ENCODE measurements at regions not wholly inside any gene's neighbourhood (a gene's known extent, or its start where the extent isn't known, plus 50 kb on each side); places are given as distances from the start of the nearest gene placed in this dataset.

DNA sequence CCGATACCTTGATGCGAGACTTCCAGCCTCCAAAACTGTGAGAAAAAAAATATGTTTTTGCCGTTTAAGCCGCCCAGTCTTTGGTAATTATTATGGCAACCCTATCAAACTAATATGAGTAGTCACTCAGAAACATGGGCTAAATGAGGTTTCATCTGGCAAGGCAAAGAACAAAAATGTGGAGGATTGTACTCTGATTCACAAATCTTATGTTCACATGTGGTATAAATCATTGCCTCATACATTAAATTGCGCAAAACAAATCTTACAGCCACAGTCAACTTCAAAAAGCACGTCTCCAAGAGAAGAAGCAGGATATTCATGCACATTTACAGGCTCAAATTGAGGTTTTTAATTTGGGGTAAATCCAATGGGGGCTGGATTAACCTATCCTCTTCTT, 1435.4 kb upstream of the LRRTM1 start:
- no peak for DNase-seq

DNA sequence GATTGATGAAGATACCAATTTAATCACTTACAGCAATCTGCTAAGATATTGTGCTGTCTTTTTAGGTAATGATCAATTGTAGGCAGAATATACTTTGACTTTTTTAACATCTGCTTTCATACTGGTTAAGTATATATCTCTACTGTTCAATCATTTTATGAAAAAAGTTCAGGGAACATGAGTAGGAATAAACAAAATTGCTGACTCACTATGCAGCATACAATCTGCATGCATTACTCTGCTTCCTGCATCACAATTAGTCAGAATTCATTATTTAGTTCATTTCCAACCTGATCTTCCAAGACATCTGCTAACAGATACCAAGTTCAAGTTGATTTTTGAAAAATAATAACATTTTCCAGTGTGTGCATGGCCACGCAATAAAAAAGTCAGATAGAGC, 1430.4 kb upstream of the LRRTM1 start:
- DNase-seq: no peak

DNA sequence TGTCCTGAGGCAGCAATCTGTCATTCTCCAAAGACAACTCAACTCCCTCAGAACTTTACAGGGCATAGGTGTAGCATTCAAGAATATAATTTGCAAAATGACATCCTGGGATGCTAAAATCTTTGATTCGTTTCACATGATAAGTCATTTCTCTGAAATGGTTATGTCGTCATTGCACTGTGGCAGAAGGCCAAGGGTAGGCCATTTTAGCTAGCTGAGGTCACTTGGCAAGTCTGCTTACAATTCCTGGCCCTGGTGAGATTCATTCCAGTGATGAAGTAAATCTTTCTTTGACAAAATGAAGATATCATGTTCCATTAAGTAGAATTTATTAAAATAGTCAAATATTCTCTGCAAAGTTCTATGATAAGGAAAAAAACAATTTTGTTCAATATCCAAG, 1410.3 kb upstream of the LRRTM1 start:
- no peak for DNase-seq

DNA sequence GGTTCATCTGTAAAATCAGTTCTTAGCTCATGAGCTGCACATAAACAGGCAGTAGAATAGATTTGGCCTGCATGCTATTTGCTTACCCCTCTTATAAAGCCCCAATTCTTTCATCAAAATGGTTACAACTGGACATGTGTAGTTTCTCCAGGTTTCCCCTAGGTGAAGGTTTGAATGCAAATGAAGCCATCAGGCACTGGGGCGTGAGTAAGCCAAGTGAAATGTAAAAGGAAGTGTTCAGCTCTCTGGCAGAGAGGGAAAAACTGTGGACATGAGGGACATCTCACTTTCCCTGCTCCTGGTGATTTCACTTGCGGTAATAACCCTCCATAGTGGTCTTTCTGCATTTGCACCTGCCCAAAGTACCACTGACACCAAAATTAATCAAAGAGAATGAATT, 1402.3 kb upstream of the LRRTM1 start:
- no peak for DNase-seq

DNA sequence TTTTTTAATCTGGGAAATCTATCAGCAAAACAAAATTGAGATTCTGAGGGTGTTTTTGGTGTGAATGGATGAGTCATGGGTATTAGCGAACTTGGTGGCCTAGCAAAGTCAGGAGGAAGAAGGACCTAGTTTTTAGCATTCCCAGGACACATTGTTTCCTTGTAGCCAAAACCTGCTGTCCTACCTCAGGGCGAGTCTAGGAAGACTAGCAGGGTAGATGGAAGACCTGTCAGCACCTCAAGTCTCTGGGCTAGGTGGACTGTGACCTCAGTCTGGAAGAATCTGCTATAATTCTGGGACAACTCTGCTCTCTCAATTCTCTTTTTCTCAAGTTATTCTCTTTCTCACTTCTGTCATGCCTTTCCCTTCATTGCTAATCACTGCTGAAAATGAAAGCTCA, 1399.3 kb upstream of the LRRTM1 start:
- no peak for DNase-seq

DNA sequence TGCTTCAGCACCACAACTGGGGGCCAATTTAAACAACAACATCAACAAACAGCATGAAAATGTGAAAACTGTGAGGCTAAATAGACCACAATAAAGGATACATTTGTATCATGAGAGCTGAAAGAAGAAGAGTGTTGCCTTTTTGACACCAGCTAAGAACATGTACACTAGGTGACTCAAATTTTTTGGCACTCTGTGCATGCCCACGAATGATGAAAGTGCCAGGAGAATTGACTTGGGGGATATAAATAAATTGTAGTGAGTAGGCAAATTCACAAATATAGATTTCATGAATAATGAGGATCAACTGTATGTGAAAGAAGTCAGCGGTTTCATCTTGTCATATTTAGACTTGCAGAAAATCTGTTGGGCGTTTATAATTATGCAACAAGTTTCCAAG, 1388.0 kb upstream of the LRRTM1 start:
- no peak for DNase-seq

DNA sequence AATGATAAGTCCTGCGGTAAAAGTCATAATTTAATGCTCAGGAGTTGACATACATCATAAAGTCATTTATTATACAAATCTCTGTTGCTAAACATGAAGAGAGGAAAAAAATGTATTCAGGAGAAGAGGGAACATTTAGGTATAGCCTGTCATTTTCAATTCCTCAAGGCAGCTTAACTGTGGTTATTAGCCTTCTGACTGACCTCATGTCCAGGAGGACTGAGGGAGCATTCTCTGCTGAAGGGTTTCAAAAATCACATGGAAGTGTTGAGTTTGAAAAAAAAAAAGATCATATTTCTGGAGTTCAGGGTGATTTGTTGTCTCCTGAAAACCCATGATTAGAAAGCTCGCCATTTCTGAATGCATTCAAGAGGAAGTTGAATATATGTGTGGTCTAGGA, 1371.1 kb upstream of the LRRTM1 start:
- DNase-seq: no peak

DNA sequence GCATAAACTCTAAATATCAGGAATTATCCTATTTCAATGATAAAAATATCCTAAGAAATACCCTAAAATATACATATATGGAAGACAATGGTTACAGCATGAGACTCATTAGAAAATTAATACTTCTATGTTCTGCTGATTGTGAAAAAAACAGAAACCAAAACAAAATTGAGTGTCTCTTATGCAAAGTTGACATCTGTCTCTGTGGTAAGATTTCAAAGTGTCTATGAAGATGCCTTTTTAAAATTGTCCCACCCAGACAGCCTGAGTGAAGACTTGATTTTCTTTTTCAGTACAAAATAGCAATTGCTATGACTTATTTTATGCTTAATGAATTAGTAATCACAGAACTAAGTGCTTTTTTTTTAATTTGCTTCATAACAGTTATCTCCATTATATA, 1368.4 kb upstream of the LRRTM1 start:
- DNase-seq: peak in 1 of 2 experiments; percentile 34

DNA sequence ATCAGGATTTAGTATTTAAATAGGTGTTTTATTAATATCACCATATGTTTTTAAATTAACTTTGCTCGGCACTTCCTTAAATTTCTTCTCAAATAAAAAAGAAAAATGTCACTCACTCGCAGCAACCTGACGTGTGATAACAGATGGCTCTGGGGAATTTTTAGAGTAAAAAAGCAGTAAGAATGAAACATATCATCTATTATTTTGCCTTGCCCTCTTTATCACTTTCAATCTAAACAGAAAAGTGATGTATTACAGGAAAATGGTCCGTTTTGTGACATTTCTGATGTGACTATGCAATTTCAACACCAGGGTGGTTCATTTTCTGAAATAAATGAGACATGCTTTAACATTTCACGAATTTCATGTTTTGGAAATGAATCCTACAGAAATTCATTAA, 1368.0 kb upstream of the LRRTM1 start:
- peak in 1 of 2 experiments; percentile 54 for DNase-seq

DNA sequence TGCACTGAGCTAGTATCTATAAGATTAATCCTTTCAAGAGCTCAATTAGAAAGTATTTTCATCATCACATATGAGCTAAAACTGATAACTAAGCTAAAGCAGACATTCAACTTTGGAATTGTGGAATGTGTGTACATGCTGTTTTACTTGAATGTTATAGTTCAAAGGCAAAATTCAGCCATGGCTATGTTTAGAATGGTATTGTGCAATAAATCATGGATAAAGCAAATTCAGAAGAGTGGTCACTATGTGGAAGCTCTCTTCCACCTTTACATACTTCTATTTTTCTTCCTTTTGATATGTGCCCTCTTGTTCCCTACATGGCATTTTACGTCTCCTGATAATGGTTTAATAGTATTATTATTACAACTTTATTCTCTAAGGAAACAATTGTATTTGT, 1366.3 kb upstream of the LRRTM1 start:
- DNase-seq: no peak

DNA sequence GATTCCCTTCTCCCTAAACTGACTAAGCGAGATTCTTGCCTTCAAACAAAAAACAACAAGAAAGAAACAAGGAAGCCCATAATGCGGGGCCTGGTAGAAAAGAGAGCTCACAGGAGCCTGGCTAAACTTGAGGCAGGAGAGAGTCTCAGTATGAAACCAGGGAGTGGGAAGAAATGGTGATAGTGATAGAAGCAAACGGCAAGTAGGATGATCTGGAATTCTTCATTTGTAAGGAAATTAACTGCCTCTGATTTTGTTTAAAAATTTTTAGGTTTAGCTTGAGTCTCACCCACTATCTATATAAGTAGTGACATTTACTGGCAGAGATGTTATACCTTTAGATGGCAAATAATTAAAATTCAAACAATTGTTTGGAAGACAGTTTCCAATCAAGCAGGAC, 1356.5 kb upstream of the LRRTM1 start:
- DNase-seq: no peak

DNA sequence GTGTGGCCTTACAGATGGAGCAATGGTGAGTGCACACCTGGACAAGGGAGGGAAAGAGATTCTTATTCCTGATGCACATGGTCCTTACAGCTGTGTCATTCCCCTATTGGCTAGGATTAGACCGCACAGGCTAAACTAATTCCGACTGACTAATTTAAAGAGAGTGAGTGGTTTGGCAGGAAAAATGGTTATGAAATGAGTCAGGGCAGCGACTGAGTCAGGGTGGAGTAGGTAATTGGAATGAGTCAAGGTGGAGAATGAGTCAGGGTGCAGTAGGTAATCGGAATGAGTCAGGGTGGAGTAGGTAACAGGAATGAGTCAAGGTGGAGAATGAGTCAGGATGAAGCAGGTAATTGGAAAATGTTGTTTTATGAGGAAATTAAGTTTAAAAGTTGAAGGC, 1353.7 kb upstream of the LRRTM1 start:
- no peak for DNase-seq

DNA sequence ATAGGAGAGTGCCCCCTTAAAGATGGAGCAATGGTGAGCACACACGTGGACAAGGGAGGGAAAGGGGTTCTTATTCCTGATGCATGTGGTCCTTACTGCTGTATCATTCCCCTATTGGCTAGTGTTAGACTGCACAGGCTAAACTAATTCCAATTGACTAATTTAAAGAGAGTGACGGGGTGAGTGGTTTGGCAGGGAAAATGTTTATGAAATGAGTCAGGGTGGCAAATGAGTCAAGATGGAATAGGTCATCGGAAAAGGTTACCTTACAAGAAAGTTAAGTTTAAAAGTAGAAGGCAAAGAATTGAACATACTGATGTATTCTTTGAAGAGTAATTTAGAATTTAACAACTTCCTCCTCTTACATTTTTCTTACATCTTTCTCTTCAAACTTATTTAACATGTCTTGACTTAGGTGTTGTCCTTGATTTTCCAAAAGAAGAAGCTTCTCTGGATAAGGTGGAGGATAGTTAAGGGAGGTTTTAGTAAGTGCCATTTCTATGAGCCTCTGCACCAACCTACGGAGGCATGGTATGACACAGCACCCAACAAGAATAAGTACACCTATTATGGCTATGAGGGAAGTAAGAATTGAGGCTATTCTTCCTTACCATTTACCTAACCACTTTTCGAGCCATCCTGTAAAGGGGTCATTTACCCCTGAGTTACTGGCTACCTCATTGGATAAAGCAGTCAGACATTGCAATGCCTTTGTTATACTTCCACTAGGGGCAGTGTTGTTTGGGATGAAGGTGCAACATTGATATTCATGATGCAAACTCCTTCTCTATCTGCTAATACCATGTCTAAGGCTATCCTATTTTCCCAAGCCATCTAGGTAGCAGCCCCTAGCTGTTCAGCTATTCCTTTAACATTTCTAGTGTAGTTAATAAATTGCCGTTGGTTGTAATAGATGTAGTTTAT, 1345.8 kb upstream of the LRRTM1 start:
- no peak for DNase-seq

DNA sequence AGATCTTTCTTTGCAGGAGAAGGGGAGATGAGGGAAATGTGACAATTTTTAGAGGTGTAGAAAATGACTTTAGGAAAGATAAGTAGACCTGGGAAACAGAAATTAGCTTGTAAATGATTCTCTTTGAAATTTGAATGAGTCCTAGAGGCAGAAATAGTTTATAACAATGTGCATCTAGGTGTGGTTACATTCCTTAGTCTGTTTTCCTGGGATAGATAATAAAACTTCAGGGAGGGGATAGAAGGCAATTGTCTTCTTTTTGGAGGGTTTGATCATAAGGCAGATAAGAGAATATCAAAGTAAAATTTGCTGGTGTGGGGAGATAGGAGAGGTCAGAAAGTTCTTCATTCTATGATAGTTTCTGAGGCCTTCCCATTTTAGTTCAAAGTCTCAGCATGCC, 1344.3 kb upstream of the LRRTM1 start:
- DNase-seq: no peak

DNA sequence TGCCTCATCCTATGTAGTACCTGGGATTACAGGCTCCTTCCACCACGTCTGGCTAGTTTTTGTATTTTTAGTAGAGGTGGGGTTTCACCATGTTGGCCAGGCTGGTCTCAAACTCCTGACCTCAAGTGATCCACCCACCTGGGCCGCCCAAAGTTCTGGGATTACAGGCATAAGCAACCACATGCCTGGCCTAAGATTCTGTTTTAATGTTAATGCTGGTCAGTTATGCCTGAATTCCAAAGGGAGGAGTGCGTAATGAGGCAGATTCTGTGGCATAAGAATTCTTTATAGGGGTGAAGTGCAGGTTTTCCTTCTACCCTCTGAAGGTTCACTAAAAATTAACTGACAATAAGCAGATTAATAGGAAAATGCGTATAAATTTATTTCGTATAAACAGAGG, 1343.8 kb upstream of the LRRTM1 start:
- DNase-seq: no peak

DNA sequence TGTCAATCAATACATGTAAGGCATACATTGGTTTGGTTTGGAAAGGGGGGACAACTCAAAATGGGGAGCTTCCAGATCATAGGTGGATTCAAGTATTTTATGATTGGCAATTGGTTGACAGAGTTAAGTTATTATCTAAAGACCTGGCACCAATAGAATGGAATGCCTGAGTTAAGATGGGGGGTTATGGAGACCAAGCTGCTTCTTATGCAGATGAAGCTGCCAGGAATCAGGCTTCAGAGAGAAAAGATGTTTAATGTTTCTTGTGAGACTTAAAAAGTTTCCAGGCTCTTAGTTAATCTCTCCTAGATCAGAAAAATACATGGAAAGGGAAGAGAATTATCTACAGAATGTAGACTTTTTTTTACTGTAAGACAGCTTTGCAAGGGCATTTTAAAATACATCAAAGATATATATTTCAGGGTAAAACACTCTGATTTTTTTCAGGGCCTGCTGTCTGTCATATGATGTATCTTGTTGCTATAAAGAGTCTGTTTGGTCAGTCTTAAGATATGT, 1343.2 kb upstream of the LRRTM1 start:
- no peak for DNase-seq

DNA sequence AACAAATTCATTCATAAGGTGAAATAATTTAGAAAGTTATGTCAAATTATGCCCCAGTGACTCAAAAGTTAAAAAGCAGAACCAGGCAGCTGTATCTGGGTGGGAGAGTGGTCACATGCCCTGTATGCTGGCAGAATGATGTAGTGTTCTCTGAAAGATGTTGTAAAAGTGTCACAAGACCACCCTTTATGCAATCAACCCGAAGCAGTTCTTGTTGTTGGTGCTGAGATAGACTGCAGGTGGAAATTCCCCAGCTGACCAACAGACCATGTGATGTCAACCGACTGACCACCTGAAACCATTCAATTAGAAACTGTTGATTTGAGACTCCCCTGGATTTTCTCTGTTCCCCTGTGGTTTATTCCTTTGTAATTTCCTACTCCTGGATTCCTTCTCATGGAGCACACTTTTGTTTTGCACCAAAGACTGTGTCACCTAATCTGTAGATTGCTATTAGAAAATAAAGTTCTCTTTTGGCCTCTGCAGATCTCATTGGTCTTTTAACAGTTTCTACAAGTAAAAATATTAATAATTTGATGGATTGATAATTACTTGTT, 1341.3 kb upstream of the LRRTM1 start:
- no peak for DNase-seq

DNA sequence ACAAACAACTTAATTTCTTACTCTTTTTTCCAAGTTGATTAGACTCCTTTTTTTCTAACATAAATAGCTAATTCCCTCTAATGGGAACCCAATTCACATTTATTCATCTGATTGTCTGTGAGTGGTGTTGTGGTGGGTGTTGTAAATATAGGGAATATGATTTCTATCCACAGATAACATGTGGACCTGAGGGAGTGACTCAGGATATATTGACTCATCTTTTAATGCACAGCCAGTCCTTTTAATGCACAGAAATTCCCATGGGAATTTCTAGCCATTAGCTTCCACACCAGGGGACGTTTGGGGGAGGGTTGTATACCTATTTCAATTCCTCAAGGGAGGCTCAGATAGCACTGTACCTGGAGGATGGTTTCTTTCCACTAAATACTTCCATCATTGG, 1339.6 kb upstream of the LRRTM1 start:
- no peak for DNase-seq

DNA sequence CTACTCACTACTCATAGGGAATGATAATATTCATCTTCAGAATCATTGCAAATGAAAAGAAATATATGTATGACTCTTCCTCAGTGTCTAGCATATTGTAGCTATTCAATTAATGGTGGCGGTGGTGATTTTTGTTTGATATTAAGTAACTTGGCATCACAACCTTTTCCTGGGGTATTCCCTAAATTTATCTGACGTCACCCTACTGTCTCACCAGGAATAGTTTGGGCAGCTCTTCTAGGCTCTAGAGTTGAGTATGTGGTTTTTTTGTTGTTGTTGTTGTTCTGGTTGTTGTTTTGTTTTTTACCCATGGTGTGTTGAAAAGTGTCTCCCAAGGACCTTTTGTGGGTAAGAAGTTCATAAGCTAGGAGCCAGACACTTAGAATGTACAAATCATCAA, 1320.3 kb upstream of the LRRTM1 start:
- no peak for DNase-seq

DNA sequence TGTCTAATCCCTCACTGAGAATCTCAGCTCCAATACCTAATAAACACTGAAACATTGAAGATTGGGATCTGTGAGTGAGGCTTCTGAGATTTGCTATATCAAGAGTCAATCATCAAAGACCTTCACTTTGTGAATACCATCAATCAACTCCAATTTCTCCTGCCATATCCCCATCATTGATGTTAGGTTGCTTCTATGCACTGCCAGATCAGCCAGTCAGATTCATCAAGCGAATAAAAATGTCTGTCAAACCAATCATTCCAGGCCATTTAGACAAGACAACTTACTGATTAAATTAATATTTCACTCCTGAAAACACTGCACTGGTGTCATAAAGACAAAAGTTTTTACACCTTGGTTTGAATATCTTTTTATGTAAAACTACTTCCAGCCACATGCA, 1295.5 kb upstream of the LRRTM1 start:
- no peak for DNase-seq

DNA sequence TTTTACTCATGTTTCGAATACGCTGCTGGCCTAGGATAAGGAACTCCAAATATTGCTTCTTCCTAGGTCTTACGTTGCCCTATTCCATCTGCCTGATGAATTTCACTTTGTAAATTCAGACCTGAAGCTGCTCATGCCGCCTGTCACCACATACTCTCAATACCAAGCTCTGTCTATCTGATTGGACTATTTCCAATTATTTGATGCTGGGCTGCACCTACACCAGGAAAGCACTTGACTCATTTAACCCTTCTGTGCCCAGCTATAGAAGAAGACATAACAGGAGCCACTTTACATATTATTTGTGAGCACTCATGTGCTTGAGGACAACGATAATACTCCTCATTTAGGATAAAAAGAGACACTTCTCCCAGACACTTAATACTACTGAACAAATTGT, 1293.9 kb upstream of the LRRTM1 start:
- no peak for DNase-seq

DNA sequence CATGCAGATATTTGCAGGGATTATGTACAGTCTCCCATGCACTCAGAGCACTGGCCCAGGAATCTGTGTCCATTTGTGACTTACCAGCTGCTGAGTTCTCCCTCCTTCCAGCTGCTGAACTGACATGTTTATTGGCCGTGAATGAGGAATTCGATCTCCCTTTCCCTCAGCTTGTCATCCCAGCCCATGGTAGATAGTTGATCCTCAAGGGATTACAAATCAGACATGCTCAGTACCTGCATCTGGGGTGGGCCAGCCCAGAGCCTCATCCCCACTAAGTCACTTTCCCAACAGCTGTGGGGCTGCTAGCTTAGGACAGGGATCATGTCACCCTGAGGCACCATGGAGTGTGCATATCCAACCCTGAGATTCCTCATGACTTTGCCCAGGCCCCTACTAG, 1284.9 kb upstream of the LRRTM1 start:
- peak in 1 of 2 experiments; percentile 28 for DNase-seq

DNA sequence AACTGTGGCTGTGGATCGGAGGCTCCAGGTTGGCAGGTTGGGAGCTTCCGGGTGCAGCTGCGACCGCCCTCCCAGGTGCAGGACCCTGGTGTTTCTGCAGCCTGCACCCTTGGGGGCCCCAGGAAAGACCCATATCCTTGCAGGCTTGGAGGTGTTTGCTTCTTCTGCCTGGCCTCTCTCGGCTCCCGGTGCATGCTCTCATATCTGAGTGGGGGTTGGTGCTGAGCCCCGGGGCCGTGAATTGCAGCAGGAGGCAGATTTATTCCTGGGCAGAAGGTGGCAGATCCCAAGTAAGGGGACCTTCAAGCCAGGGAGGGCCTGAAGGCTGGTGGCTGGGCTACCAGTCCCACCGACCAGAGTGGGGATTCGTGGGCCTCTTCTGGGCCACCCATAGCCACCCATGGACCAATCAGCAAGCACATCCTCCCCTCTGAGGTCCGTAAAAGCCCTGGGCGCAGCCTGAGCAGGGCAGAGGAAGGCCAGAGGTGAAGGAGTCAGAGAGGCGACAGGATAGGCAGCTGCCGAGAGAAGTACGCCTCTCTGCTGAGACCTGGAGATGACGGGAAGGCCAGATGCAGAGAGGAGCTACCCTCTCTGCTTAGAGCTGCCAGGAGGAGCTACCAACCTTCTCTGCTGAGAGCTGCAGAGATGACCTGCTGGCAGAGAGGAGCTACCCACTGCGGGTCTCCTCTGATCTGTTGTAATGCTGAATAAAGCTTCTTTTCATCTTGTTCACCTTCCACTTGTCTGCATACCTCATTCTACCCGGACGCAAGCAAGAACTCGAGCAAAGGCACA, 1279.0 kb upstream of the LRRTM1 start:
- DNase-seq: no peak

DNA sequence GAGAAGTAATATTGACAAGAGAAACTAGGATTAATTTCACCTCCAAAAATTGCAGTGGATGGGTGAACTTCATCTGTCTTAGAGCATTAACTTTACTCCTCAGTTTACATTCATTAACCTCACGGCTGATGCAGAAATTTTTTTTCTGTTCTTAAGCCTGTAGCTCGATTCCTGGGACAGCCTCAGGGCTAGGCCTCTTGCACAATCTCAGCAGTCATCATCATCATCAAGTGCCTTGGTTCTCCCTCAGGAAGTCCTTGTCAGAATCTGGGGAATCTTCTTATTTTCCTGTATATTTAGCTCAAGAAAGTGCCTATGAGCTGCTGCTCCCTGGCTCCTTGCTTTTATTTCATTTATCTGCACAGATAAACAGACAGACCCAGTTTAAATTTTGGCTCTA, 1272.2 kb upstream of the LRRTM1 start:
- DNase-seq: no peak

Measured in NCI-H524 (cell line).